Amygdala (tissue), 56 donors: ENCODE measurements at regions not wholly inside any gene's neighbourhood (a gene's known extent, or its start where the extent isn't known, plus 50 kb on each side); places are given as distances from the start of the nearest gene placed in this dataset.
A peak's percentile ranks its signal among the peaks of the same experiment; 100 is the strongest.

Source experiments
- DNase-seq, 56 donors: peaks; one replicate each; lab custom pipeline; 2025; lab: John Stamatoyannopoulos, UW

DNA sequence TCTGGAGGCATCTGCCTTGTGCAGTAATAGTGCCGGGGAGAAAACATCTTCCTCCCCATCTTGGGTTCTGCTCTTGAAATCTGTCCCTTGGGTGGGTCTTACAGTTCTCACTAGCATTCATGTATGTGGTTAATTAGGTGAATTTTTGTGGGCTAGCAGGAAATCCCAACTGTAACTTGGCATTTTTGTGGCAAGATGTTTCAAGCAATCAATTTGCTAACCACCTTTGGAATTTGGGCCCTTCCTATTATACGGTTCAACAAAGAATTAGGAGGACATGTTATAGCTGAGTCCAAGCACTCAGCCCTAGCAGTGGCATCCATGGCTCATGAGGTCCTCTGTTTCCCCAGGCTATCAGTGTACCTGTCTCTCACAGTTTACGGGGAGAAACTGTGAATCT lies 89.1 kb upstream of the MTNR1B start:
- no peak for DNase-seq

- DNase-seq = no peak
Observed at GRCh38 chr11:92881940-92882450, 87.5 kb upstream of the MTNR1B start.

GRCh38 chr11:92882828-92883611 lies 86.4 kb upstream of the MTNR1B start:
- DNase-seq = no peak

DNA sequence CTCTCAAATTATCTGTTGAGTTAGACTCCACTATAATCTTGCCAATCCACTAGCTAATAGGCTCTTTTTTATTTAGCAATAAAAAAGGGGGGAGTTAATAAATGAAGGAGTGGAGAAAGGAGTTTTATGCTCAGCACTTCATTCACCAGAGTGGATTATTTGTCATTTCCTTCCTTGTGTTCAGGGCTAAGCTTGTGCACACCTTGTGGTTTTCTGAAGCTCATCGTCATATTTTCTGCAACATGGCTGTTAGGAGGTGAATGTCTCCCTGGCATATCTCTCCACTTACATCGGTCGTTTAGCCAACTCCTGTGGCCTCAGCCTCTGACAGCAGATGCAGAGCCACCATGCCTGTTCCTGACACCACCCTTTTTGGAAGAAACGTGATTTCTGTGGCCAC lies 83.9 kb upstream of the MTNR1B start:
- no peak for DNase-seq

GRCh38 chr11:92886243-92886905 lies 83.1 kb upstream of the MTNR1B start:
- peak in 24 of 56 donors; percentile 4 to 63 (median 14) for DNase-seq

- DNase-seq = no peak
Observed at GRCh38 chr11:92888696-92889095, 80.8 kb upstream of the MTNR1B start.

GRCh38 chr11:92890846-92891245 lies 78.6 kb upstream of the MTNR1B start:
- DNase-seq = no peak

DNA sequence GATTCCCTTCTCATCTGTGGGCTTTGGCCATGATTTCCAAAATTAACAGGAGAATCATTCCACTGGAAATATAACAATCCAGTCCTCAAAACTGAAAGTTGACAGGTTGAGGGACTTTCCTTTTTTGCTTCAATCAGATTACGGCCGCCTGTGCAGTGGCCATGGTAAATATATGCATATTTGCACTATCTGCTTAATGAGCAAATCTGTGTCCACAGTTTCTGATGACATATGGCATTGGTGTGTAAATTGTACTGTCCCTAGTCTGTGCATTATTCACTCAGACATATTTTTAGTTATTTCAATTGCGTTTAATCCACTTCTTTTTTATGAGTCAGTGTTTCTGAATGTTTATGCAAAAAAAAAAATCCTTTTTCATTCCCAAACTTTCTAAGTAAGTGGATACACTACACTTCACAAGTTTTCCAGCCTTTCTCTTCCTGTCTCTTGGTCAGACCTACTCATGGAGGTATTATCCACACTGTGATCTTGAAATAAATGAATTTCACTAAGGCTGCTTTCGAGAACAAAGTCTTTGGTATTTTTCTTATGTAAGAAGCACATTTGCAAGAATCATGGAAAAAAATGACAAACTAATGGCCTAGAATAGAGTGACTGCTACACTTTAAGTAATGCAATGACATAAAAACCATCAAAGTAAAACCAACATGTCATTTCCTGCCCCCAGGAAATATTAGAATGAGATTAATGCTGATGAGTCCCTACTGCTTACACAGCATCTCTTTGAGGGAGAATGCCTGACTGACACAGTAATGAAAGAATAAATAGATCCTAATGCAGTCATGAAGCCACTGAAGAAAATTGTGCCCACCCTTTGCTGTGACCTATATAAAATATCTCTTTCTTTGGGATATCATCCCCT lies 76.4 kb upstream of the MTNR1B start:
- no peak for DNase-seq

- DNase-seq = no peak
Observed at GRCh38 chr11:92894197-92894596, 75.3 kb upstream of the MTNR1B start.

DNA sequence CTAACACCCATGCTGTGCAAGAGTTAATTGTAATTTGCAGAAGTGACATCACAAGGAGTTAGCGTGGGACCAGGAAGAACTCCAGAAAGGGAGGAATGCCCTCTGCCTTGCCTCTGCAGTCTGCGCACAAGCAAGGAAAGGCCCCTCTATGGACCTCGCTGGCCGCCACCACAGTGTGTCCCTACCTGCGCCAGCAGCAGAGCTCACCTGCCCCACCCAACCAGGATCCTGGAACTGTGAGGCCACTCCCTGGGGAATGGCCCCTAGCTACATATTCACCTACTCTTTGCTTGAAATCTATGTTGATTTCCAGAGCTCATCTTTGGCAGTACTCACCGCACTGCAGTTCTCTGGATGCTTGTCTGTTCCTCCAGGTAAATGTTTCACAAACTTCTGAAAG lies 72.0 kb upstream of the MTNR1B start:
- DNase-seq = no peak

DNA sequence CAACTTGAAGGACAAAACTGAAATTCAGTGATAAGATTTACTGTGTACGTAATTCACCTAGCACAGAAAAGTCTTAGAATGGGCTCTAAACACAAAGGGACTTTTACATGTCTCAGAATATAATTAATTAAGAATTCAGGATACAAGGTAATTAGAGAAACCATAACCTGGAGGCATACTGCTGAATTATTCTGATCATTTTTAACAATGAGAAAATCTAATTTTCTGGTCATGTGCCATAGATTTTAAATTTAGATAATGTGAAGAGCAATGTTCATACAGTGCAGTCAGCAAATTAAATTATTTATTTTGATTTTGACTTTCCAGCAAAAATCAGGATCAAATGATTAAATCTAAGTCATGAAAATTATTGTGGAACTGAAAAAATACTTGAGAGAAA lies 67.0 kb upstream of the MTNR1B start:
- DNase-seq = no peak

DNA sequence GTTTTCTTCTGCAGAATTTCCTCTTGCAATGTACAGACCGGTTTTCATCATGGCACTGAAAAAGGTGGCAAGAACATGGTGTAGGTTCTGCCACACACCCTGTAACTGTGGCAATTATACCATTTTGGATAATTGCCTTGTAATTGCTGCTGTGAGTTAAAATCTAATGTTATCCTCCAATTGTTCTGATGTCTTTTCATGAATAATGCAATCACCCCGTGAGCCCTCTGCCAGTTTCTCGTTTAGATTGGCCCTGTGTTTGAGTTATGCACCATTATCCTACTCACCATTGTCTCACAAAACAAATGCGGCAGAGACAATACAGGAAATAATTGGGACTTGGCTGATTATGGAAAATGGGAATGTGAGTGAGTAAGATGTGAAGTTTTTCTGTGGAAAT lies 61.8 kb upstream of the MTNR1B start:
- DNase-seq = no peak

DNA sequence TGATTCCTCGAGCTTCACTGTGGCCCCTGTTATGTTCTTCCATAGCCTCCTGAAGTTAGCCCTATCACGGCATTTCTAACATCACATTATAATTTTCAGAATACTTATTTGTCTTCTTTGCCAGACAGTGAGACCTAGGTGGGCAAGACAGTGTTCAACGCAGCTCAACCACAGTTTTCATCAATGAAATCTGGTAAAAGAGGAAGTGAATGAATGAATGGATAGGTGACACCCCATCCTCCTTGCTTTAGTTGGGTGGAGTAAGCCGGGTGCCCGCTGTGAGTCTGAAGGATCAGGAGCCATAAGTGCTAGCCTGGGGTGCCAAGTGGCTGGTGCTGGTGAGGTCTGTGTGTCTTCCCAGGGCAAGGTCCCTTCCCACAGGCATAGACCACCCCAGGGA lies 60.2 kb upstream of the MTNR1B start:
- no peak for DNase-seq

GRCh38 chr11:92911478-92911877 lies 58.0 kb upstream of the MTNR1B start:
- no peak for DNase-seq

GRCh38 chr11:92915551-92915950 lies 53.9 kb upstream of the MTNR1B start:
- no peak for DNase-seq

DNA sequence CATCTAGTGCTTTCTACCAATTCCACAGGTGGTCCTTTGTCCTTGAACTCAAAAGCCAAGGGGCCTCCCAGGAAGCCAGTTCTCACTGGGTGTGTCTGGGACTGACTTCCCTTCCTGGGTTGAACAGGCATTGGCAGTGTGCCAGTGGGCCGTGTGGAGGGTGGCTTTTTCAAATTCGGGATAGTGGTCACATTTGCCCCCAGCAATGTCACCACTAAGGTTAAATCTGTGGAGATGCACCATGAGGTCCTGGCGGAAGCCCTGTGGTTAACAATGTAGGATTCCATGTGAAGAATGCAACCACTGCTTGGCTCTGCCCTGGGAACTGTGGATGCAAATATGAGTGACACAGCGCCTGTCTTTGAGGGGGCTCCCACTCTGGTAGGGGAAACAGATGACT lies 53.2 kb upstream of the MTNR1B start:
- DNase-seq = no peak

DNA sequence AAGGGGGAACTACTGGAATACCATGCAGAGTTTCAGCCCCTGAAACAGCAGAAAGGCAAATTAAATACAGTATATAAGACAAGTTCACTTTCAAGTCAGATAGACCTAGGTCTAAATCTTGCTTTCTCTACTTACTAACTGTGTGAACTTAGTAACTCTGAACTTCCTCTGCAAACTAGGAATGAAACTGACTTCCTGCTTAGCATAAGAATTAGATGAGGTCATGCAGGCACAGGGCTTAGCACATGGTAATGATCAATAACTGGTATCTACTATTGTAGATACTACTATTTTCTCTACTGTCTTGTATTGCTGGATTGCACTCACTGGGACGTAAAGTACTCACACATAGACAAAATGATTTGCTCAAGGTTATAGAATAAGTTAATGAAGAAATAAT lies 51.5 kb upstream of the MTNR1B start:
- no peak for DNase-seq

DNA sequence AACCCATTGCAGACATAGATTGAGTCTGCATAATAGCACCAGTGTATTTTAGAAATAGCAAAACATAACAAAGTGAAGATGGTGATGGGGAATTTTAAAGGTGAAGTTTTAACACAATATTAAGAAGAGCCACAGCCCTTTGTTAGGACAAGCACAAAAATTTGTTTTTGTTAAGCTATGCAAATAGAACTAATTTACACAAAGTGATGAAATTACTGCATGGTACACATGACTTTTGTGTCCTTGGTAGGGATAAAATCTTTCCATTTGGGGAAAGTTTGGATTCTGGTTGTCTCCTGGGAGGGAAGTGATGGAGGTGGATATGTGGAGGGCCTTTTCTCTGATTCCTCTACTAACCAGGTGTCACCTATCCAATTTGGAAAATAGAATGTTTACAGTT lies 50.4 kb upstream of the MTNR1B start:
- DNase-seq = no peak
